Stomach (tissue), 4 donors: ENCODE measurements at regions not wholly inside any gene's neighbourhood (a gene's known extent, or its start where the extent isn't known, plus 50 kb on each side); places are given as distances from the start of the nearest gene placed in this dataset.
"Not testable (repeated sequence)": the region's sequence is repeated elsewhere in the genome, so short reads cannot be mapped to it uniquely, and the experiment has no call there.

Experiments used
- EP300 ChIP-seq: sonication (generic); formaldehyde crosslinking; IDR thresholded peaks from one replicate; pipeline ENCODE4 v1.6.1; 2017; ENCODE audit warnings: antibody characterized with exemption
- POLR2A ChIP-seq, 4 donors: fragments of 450-650 bp; IDR thresholded peaks; one replicate each; pipeline ENCODE4 v1.6.1; 2016; ENCODE audit warnings: antibody characterized with exemption in 4 of 4, control low read depth in 2 of 4, mild to moderate bottlenecking in 1 of 4, moderate library complexity in 1 of 4
- POLR2AphosphoS5 ChIP-seq, 3 donors: sonication (generic); formaldehyde crosslinking; IDR thresholded peaks; one replicate each; pipeline ENCODE4 v1.6.1; 2016; ENCODE audit warnings: antibody characterized with exemption in 3 of 3
- TF ChIP-seq, protein P1 (sequence below), 7 experiments: fragments of 450-650 bp in 4 of 7; fragments of 200-600 bp in 3 of 7; sonication (generic) in 3 of 7; IDR thresholded peaks; one replicate each; pipeline ENCODE4 v1.5.1; 2016 to 2019; ENCODE audit warnings: antibody characterized with exemption in 7 of 7, control low read depth in 2 of 7, mild to moderate bottlenecking in 1 of 7

GRCh38 chr15:20187370-20188355 is 353.9 kb downstream of the GOLGA6L6 start:
- TF ChIP-seq, protein P1, sequence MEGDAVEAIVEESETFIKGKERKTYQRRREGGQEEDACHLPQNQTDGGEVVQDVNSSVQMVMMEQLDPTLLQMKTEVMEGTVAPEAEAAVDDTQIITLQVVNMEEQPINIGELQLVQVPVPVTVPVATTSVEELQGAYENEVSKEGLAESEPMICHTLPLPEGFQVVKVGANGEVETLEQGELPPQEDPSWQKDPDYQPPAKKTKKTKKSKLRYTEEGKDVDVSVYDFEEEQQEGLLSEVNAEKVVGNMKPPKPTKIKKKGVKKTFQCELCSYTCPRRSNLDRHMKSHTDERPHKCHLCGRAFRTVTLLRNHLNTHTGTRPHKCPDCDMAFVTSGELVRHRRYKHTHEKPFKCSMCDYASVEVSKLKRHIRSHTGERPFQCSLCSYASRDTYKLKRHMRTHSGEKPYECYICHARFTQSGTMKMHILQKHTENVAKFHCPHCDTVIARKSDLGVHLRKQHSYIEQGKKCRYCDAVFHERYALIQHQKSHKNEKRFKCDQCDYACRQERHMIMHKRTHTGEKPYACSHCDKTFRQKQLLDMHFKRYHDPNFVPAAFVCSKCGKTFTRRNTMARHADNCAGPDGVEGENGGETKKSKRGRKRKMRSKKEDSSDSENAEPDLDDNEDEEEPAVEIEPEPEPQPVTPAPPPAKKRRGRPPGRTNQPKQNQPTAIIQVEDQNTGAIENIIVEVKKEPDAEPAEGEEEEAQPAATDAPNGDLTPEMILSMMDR (IDR thresholded peaks at IDR 0.05), result not testable (repeated sequence)
- not testable (repeated sequence) for TF ChIP-seq POLR2A (IDR thresholded peaks at IDR 0.05); POLR2AphosphoS5 (IDR thresholded peaks at IDR 0.05); EP300
